Ovary (tissue), 3 donors: ENCODE measurements at regions not wholly inside any gene's neighbourhood (a gene's known extent, or its start where the extent isn't known, plus 50 kb on each side); places are given as distances from the start of the nearest gene placed in this dataset.

Source experiments
- CTCF ChIP-seq, 3 donors: fragments of 450-650 bp in 2 of 3; fragments of 200-600 bp in 1 of 3; IDR thresholded peaks; one replicate each; pipeline versions ENCODE4 v1.5.1 to v1.8.0; 2016 to 2022; ENCODE audit warnings: antibody characterized with exemption in 3 of 3, mild to moderate bottlenecking in 1 of 3
- EP300 ChIP-seq: sonication (generic); formaldehyde crosslinking; IDR thresholded peaks from one replicate; pipeline ENCODE4 v1.6.1; 2017; ENCODE audit warnings: antibody characterized with exemption
- POLR2A ChIP-seq: fragments of 450-650 bp; IDR thresholded peaks from one replicate; pipeline ENCODE4 v1.6.1; 2017; ENCODE audit warnings: antibody characterized with exemption, mild to moderate bottlenecking, moderate library complexity
- donor health status: DM: no; HTN: no; CAD: no.

DNA sequence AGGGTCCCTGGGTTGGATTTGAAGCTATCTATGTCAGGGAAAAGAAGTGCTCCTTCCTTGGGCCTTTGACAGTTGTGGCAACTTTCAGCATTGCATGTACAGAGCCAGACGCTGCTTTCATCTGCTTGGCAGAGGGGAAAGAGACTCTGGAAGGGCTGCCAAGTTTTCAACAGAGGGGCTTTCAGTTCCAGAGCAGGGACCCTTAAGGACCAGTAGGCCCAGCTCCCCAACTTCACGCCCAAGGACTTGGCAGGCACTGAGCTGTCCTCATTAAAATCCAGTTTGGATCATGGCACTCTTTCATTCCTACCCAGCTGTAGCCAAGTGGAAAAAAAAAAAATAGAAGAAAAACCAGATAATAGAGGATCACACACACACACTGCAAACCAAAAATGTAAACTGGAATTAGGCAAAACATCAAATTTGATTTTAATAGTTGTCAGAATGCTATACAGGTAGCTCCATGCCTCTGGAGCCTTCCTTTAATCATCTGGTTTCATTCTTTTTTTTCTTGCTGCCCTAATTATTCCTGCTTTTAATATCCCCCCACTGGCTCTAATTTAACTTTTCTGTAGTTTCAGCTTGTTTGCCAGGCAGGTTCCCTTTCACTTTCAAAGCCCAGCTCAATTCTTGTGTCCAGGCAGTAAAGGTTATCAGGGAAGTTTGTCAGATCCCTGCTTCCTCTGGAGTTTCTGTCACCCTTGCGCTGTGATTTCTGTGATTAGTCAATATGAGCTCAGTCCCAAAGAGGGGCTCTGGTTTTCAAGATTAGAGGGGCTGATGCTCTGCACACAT, 702.6 kb upstream of the CDH8 start:
- TF ChIP-seq CTCF (IDR thresholded peaks at IDR 0.05) (no peak), POLR2A (no peak), EP300 (no peak)
